Lower leg skin (tissue), 4 donors: ENCODE measurements at regions not wholly inside any gene's neighbourhood (a gene's known extent, or its start where the extent isn't known, plus 50 kb on each side); places are given as distances from the start of the nearest gene placed in this dataset.

ENCODE experiments used
- DNase-seq, 2 donors: peaks; one replicate each; pipeline ENCODE4 v3.0.0-alpha.2; 2019; ENCODE audit warnings: low spot score in 2 of 2
- H3K4me3 ChIP-seq: fragments of 200-600 bp; sonication (generic); 2 replicates; pipeline ENCODE4 v1.5.1; 2017; ENCODE audit warnings: mild to moderate bottlenecking, low read depth; ENCODE audit not compliant: poor library complexity, severe bottlenecking
- POLR2A ChIP-seq, 2 donors: fragments of 450-650 bp; IDR thresholded peaks; one replicate each; pipeline ENCODE4 v1.6.1; 2016 to 2017; ENCODE audit warnings: antibody characterized with exemption in 2 of 2, mild to moderate bottlenecking in 1 of 2, moderate library complexity in 1 of 2
- WGBS, 2 donors: methylation state at CpG; one replicate each; pipeline ENCODE4 v1.1.5; 2018; 5-methylcytosine and 5-hydroxymethylcytosine counted together
- intact Hi-C: fragments of 100-400 bp; cut with DNase I; formaldehyde crosslinking; loops from one replicate; pipeline ENCODE4 v1.15.0; 2023; ENCODE audit warnings: low total_unique reads
- TF ChIP-seq, protein P1 (sequence below), 3 donors: fragments of 450-650 bp; IDR thresholded peaks; one replicate each; pipeline ENCODE4 v1.5.1; 2016; ENCODE audit warnings: antibody characterized with exemption in 3 of 3, mild to moderate bottlenecking in 3 of 3, moderate library complexity in 2 of 3

DNA sequence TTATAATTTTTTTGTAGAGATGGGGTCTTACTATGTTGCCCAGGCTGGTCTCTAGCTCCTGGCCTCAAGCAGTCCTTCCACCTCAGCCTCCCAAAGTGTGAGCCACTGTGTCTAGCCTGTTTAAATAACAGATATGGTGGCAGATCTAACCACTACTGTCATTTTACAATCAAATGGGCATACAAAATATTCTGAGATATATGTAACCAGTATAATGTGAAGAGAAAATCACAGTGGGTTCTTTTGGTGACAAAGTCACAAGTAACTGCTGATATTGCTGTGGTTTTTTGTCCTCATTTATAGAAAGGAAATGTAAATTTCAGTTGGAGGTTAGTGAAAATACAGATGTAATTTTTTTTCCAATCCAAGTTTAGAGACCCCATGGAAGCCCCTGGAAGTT, 58.6 kb upstream of the ARHGEF3 start:
- DNase-seq, result no peak
- intact Hi-C loops, result no loop called here
- TF ChIP-seq, protein P1, sequence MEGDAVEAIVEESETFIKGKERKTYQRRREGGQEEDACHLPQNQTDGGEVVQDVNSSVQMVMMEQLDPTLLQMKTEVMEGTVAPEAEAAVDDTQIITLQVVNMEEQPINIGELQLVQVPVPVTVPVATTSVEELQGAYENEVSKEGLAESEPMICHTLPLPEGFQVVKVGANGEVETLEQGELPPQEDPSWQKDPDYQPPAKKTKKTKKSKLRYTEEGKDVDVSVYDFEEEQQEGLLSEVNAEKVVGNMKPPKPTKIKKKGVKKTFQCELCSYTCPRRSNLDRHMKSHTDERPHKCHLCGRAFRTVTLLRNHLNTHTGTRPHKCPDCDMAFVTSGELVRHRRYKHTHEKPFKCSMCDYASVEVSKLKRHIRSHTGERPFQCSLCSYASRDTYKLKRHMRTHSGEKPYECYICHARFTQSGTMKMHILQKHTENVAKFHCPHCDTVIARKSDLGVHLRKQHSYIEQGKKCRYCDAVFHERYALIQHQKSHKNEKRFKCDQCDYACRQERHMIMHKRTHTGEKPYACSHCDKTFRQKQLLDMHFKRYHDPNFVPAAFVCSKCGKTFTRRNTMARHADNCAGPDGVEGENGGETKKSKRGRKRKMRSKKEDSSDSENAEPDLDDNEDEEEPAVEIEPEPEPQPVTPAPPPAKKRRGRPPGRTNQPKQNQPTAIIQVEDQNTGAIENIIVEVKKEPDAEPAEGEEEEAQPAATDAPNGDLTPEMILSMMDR (IDR thresholded peaks at IDR 0.05), result no peak
- no peak for TF ChIP-seq POLR2A (IDR thresholded peaks at IDR 0.05)
- H3K4me3 ChIP-seq, result no peak overlapping the region

DNA sequence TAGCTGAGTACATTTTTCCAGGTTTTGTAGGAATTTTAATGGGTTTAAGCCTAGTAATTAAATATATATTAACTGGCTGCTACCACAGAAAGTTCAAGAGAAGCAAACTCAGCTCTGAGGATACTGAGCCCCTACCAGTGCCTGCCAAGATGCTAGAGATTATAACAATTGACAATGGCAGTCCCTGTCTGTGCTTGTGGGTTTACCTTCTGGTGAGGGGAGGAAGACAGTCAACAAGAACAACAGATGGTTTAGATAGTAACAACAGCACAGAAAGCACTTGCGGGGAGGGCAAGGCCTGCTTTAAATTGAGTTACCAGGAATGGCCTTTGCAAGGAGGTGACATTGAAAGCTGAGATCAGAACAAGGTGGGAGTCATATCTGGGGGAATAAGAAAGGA, 56.6 kb upstream of the ARHGEF3 start:
- 60 to 65% methylated on average over 1 of the region's 1 CpG for WGBS, 2 donors
- no peak for TF ChIP-seq POLR2A (IDR thresholded peaks at IDR 0.05)
- TF ChIP-seq, protein P1 (IDR thresholded peaks at IDR 0.05), result no peak
- no peak overlapping the region for H3K4me3 ChIP-seq
- intact Hi-C loops, result no loop called here
- DNase-seq, result no peak

DNA sequence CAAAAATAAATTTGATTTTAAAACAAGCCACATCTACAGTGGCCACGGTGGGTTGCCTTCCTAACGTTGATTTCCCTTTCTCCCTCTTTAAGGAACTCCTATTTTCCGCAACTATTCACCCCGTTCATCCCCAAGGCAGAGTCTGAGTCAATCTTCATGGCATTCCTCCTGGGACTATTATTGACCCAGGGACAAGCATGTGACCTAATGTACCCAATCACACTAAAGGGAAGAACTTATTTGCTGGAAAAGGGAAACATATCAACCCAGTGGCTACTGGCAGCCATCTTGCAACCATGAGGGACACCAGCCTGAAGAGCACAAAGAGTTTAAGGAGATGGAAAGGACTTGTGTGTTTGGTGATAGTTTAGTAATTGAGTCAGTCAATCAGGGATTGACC, 55.4 kb upstream of the ARHGEF3 start:
- DNase-seq, result no peak
- WGBS, 2 donors, result 62 to 79% methylated on average over 4 of the region's 4 CpGs
- TF ChIP-seq, protein P1 (IDR thresholded peaks at IDR 0.05), result no peak
- no peak for TF ChIP-seq POLR2A (IDR thresholded peaks at IDR 0.05)

DNA sequence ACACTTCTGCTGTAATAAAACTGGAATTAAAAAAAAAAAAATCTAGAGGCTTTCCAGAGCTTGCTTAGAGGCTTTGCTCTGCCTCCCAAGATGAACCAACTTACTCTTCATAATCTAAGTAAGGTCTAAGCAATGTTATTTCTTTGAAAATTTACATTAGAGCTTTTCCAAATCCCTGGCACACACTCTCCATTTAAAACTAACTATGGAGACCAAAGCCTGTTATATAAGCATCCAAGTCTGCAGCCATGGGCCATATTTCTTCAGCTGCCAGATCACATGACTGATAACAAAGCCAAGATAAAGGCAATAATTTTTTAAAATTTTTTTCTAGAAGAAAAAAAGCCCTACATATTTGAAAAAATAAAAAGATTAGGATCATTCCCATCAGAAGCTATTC, 55.0 kb upstream of the ARHGEF3 start:
- H3K4me3 ChIP-seq, result no peak overlapping the region
- DNase-seq, result no peak
- TF ChIP-seq POLR2A (IDR thresholded peaks at IDR 0.05), result no peak
- TF ChIP-seq, protein P1 (IDR thresholded peaks at IDR 0.05), result no peak
- intact Hi-C loops, result no loop called here

More for the DNA sequence above, 55.4 kb upstream of the ARHGEF3 start:
- intact Hi-C loops, result no loop called here
- H3K4me3 ChIP-seq, result no peak overlapping the region

DNA sequence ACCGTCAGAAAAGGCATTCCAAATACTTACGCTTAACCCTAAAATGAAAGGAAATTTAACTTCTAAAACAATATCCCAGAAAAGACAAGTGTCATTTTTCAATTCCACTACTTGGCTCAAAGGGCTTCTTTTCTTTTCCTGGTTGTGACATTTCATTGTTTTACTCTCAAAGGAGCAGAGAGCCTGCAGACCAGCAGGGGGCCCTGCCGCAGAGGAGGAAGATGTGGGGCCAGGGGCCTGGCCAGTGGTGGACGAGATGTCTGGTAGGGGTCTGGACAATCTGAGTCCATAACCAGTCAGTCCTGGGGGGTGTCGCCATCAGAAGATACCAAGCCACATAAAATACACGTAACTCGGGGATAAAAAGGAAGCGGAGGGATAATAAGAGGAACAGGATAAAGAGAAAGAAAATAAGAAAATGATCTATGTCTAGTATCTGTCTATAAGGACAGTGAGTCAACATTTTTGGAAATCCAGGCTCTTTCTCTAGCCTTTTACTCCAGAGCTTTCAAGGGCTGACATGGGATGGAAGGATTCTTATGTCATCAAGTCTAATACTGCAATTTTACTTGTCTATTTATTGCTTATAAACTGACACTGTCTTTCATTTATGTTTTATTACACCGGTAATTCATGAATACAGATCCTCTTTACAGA, 54.2 kb upstream of the ARHGEF3 start:
- no peak for DNase-seq
- TF ChIP-seq, protein P1 (IDR thresholded peaks at IDR 0.05), result no peak
- no peak for TF ChIP-seq POLR2A (IDR thresholded peaks at IDR 0.05)
- no peak overlapping the region for H3K4me3 ChIP-seq
- 75 to 77% methylated on average over 9 of the region's 9 CpGs for WGBS, 2 donors
- intact Hi-C loops, result no loop called here
